ENCODE measurements at regions not wholly inside any gene's neighbourhood (a gene's known extent, or its start where the extent isn't known, plus 50 kb on each side); places are given as distances from the start of the nearest gene placed in this dataset.

- H3K36me3 ChIP-seq, result no peaks in the 10 kb centered on the region
- no peaks in the 10 kb centered on the region for H3K9me3 ChIP-seq
- 96 to 100% methylated on average over 2 to 3 of the region's 4 CpGs for WGBS, 2 donors (ENCODE audit: low coverage in 1 of 2)
- H3K4me3 ChIP-seq, result no peak overlapping the region
- no peaks in the 10 kb centered on the region for H3K4me1 ChIP-seq
- TF ChIP-seq CTCF (IDR thresholded peaks at IDR 0.05), result no peak
- no peak for TF ChIP-seq POLR2A (IDR thresholded peaks at IDR 0.05)
- TF ChIP-seq EP300 (IDR thresholded peaks at IDR 0.05), result no peak
- no peak for TF ChIP-seq POLR2AphosphoS5 (IDR thresholded peaks at IDR 0.05)
- no peak for ATAC-seq
- H3K27me3 ChIP-seq, result no peaks in the 10 kb centered on the region
- no peak overlapping the region for H3K27ac ChIP-seq
Measured at GRCh38 chr4:18816228-18816895, 794.8 kb upstream of the LCORL start.

- no peak for ATAC-seq
- TF ChIP-seq POLR2A (IDR thresholded peaks at IDR 0.05) (no peak), CTCF (IDR thresholded peaks at IDR 0.05) (no peak), POLR2AphosphoS5 (IDR thresholded peaks at IDR 0.05) (no peak), EP300 (IDR thresholded peaks at IDR 0.05) (no peak)
- Histone ChIP-seq H3K27me3 (no peaks in the 10 kb centered on the region), H3K4me1 (no peaks in the 10 kb centered on the region), H3K36me3 (no peaks in the 10 kb centered on the region), H3K27ac (no peak overlapping the region), H3K9me3 (no peaks in the 10 kb centered on the region), H3K4me3 (no peak overlapping the region)
- 80% methylated on average over 1 of the region's 3 CpGs; no CpG with 5 or more reads in 1 of the 2 donors for WGBS, 2 donors (ENCODE audit: low coverage in 1 of 2)
Measured at GRCh38 chr4:18815779-18816173, 794.2 kb upstream of the LCORL start.

- ATAC-seq, result no peak
- no peaks in the 10 kb centered on the region for H3K27me3 ChIP-seq
- no peaks in the 10 kb centered on the region for H3K4me1 ChIP-seq
- no peaks in the 10 kb centered on the region for H3K36me3 ChIP-seq
- H3K27ac ChIP-seq, result no peak overlapping the region
- WGBS, 2 donors (ENCODE audit: low coverage in 1 of 2), result 93 to 95% methylated on average over 2 of the region's 3 CpGs
- no peak overlapping the region for H3K4me3 ChIP-seq
- TF ChIP-seq POLR2A (IDR thresholded peaks at IDR 0.05) (no peak), POLR2AphosphoS5 (IDR thresholded peaks at IDR 0.05) (no peak), CTCF (IDR thresholded peaks at IDR 0.05) (no peak), EP300 (IDR thresholded peaks at IDR 0.05) (no peak)
- no peaks in the 10 kb centered on the region for H3K9me3 ChIP-seq
Measured at GRCh38 chr4:18815081-18815778, 793.7 kb upstream of the LCORL start.

- no peaks in the 10 kb centered on the region for H3K36me3 ChIP-seq
- H3K27ac ChIP-seq, result no peak overlapping the region
- H3K27me3 ChIP-seq, result no peaks in the 10 kb centered on the region
- no peak for TF ChIP-seq EP300 (IDR thresholded peaks at IDR 0.05)
- TF ChIP-seq POLR2A (IDR thresholded peaks at IDR 0.05), result no peak
- TF ChIP-seq CTCF (IDR thresholded peaks at IDR 0.05), result no peak
- no peak overlapping the region for H3K4me3 ChIP-seq
- no peaks in the 10 kb centered on the region for H3K4me1 ChIP-seq
- no peak for ATAC-seq
- no peaks in the 10 kb centered on the region for H3K9me3 ChIP-seq
Measured at GRCh38 chr4:18813771-18814170, 792.2 kb upstream of the LCORL start.

GRCh38 chr4:18813055-18813454, 791.5 kb upstream of the LCORL start:
- H3K4me3 ChIP-seq, result no peak overlapping the region
- no peak for TF ChIP-seq EP300 (IDR thresholded peaks at IDR 0.05)
- TF ChIP-seq CTCF (IDR thresholded peaks at IDR 0.05), result no peak
- no peak for TF ChIP-seq POLR2AphosphoS5 (IDR thresholded peaks at IDR 0.05)
- no peak for TF ChIP-seq POLR2A (IDR thresholded peaks at IDR 0.05)
- no peaks in the 10 kb centered on the region for H3K27me3 ChIP-seq
- no peak overlapping the region for H3K27ac ChIP-seq
- no peaks in the 10 kb centered on the region for H3K9me3 ChIP-seq
- ATAC-seq, result no peak
- H3K4me1 ChIP-seq, result no peaks in the 10 kb centered on the region
- no peaks in the 10 kb centered on the region for H3K36me3 ChIP-seq
